Astrocyte of the spinal cord (primary cell): ENCODE measurements at regions not wholly inside any gene's neighbourhood (a gene's known extent, or its start where the extent isn't known, plus 50 kb on each side); places are given as distances from the start of the nearest gene placed in this dataset.

Source experiments
- DNase-seq: peaks from one replicate; pipeline ENCODE4 v3.0.0; 2011; ENCODE audit warnings: low read depth, low spot score
- H3K4me3 ChIP-seq: 2 replicates; pipeline ENCODE4 v1.5.1; 2011; ENCODE audit warnings: low read depth, mild to moderate bottlenecking, low read length, moderate library complexity
- CTCF ChIP-seq: IDR thresholded peaks from 2 replicates; pipeline ENCODE4 v1.5.1; 2012; ENCODE audit warnings: low read depth, mild to moderate bottlenecking, low read length, inconsistent platforms
- in situ Hi-C: cut with HindIII; loops from 2 replicates; pipeline ENCODE4 v1.10.0; 2017; ENCODE audit warnings: low sequenced_read_pairs

- DNase-seq: no peak
- TF ChIP-seq CTCF: no peak
- H3K4me3 ChIP-seq: no peak overlapping the region
- in situ Hi-C loops: no loop called here
Observed at GRCh38 chr10:58921421-58921855, 255.0 kb upstream of the PHYHIPL start.

DNA sequence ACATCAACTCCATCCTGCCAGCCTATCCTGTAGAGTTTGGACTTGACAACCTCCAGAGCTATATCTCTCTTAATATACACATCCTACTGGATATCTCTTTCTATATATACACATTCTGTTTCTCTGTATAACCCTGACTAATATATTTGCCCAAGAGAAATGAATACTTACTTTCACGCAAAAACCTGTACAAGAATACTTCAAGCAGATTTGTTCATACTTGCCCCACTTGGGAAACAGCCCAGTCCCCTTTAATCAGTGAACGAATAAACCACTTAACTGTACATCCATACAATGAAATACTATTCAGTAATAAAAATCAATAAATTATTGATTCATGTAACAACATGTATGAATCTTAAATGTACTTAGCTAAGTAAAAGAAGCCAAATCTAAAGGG, 251.1 kb upstream of the PHYHIPL start:
- in situ Hi-C loops: no loop called here
- no peak overlapping the region for H3K4me3 ChIP-seq
- TF ChIP-seq CTCF: no peak
- DNase-seq: no peak

DNA sequence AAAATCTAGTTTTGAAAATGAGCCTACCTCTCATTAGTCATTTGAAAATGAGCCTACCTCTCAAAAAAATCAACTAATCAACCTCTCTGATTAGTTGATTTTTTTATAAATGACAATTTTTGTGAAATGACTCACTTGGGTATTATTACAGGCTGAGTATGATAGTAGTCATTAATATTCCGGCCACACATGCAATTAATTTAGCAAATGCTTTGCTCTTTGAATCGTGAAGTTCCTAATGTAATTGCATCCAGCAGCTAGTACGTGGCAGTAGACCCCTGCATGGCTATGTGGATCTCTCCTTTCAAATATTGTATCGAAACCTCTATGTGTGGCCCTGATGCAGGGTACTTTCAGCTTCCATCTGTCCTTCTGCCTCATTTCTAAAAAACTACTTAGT, 245.9 kb upstream of the PHYHIPL start:
- no peak overlapping the region for H3K4me3 ChIP-seq
- no peak for DNase-seq
- no peak for TF ChIP-seq CTCF
- in situ Hi-C loops: no loop called here

DNA sequence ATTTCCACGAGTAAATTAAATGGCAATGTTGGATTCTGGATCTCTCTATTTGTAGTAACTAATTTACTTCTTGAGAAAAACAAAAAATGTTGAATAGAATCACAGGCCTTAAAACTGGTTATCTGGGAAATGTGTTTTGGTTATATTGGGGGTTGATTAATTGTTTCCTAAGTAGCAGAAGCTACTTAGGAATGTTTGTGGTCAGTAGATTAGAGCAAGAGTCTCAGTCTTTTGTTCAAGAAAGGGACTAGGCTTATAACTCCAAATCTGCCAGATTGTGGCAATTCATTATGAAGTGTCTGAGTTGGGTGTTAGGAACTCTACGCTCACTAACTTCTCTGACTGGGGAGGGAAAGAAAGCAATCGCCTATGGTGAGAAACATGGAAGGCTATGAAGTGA, 244.3 kb upstream of the PHYHIPL start:
- TF ChIP-seq CTCF: no peak
- H3K4me3 ChIP-seq: no peak overlapping the region
- DNase-seq: no peak
- in situ Hi-C loops: no loop called here

- TF ChIP-seq CTCF: no peak
- in situ Hi-C loops: no loop called here
- no peak for DNase-seq
Observed at GRCh38 chr10:58932577-58933314, 243.7 kb upstream of the PHYHIPL start.

DNA sequence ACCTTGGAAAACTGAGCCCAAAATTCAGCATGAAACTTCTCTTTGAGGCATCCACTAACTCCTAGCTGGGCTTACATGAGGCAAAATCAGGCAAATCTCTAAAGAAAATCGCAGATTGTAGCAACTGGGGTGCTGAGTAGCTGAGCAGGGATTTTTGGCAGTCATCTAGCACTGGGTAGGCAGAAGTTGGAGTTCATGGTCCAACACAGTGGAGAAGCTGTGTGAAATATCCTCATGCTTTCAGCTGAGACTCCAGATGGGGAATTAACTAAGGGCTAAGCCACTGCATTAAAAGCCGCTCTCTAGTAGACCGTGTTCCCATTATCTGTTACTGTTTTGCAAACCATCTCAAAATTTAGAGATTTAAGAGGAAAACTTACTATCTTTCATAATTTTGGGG, 240.1 kb upstream of the PHYHIPL start:
- in situ Hi-C loops: no loop called here
- TF ChIP-seq CTCF: no peak
- no peak overlapping the region for H3K4me3 ChIP-seq
- no peak for DNase-seq

More at GRCh38 chr10:58932577-58933314, 243.7 kb upstream of the PHYHIPL start:
- no peak overlapping the region for H3K4me3 ChIP-seq
